GM18519 (cell line): ENCODE measurements at regions not wholly inside any gene's neighbourhood (a gene's known extent, or its start where the extent isn't known, plus 50 kb on each side); places are given as distances from the start of the nearest gene placed in this dataset.
"Not testable (repeated sequence)": the region's sequence is repeated elsewhere in the genome, so short reads cannot be mapped to it uniquely, and the experiment has no call there.

Source experiments
- ATAC-seq: cut with Tn5 transposase; IDR thresholded peaks from one replicate; pipeline ENCODE4 v1.9.1; 2021; ENCODE audit warnings: mild to moderate bottlenecking, moderate library complexity; ENCODE audit not compliant: unreplicated experiment, low FRiP score

- ATAC-seq = not testable (repeated sequence)
Measured at GRCh38 chr9:62655705-62656104, 1465.9 kb downstream of the SPATA31A7 start.

GRCh38 chr9:62662733-62663507, 1473.1 kb downstream of the SPATA31A7 start:
- not testable (repeated sequence) for ATAC-seq

- not testable (repeated sequence) for ATAC-seq
Measured at GRCh38 chr9:62663512-62663911, 1473.7 kb downstream of the SPATA31A7 start.

GRCh38 chr9:62667137-62667824, 1477.4 kb downstream of the SPATA31A7 start:
- not testable (repeated sequence) for ATAC-seq

GRCh38 chr9:62677016-62677415, 1487.2 kb downstream of the SPATA31A7 start:
- not testable (repeated sequence) for ATAC-seq

GRCh38 chr9:62678336-62678735, 1488.5 kb downstream of the SPATA31A7 start:
- peak; percentile 66 for ATAC-seq

GRCh38 chr9:62679020-62679419, 1489.2 kb downstream of the SPATA31A7 start:
- ATAC-seq = not testable (repeated sequence)

GRCh38 chr9:62684833-62685647, 1495.2 kb downstream of the SPATA31A7 start:
- peak; percentile 78 for ATAC-seq

- not testable (repeated sequence) for ATAC-seq
Measured at GRCh38 chr9:62686313-62686712, 1496.5 kb downstream of the SPATA31A7 start.

- ATAC-seq = not testable (repeated sequence)
Measured at GRCh38 chr9:62693019-62693418, 1503.2 kb downstream of the SPATA31A7 start.

- ATAC-seq = not testable (repeated sequence)
Measured at GRCh38 chr9:62711317-62711716, 1521.5 kb downstream of the SPATA31A7 start.

GRCh38 chr9:62725580-62725979, 1535.7 kb downstream of the SPATA31A7 start:
- ATAC-seq = not testable (repeated sequence)

- peak; percentile 94 for ATAC-seq
Measured at GRCh38 chr9:62730229-62731000, 1540.6 kb downstream of the SPATA31A7 start.

- ATAC-seq = not testable (repeated sequence)
Measured at GRCh38 chr9:62731015-62731414, 1541.2 kb downstream of the SPATA31A7 start.

- not testable (repeated sequence) for ATAC-seq
Measured at GRCh38 chr9:62737004-62737606, 1547.3 kb downstream of the SPATA31A7 start.

- ATAC-seq = not testable (repeated sequence)
Measured at GRCh38 chr9:62737915-62738314, 1548.1 kb downstream of the SPATA31A7 start.

GRCh38 chr9:62745774-62746529, 1556.1 kb downstream of the SPATA31A7 start:
- ATAC-seq = not testable (repeated sequence)
